WTC11 (cell line): ENCODE measurements at regions not wholly inside any gene's neighbourhood (a gene's known extent, or its start where the extent isn't known, plus 50 kb on each side); places are given as distances from the start of the nearest gene placed in this dataset.

Source experiments
- ATAC-seq: fragments of 200-7000 bp; cut with Tn5 transposase; 2 replicates; pipeline ENCODE4 v1.10.0; 2021; ENCODE audit warnings: mild to moderate bottlenecking, moderate library complexity
- CTCF ChIA-PET: fragments of 300-600 bp; sonication (Branson Sonifier 250); formaldehyde crosslinking; loops from one replicate; lab custom pipeline; 2021; ENCODE audit warnings: antibody characterized with exemption; lab: Charles Lee
- POLR2A ChIA-PET: fragments of 350-600 bp; sonication (Branson Sonifier 250); formaldehyde crosslinking; loops from one replicate; lab custom pipeline; 2021; ENCODE audit warnings: antibody characterized with exemption; lab: Charles Lee
- DNase-seq: peaks from one replicate; pipeline ENCODE4 v3.0.0; 2021; ENCODE audit warnings: low spot score
- H3K27ac Mint-ChIP-seq: 2 replicates; pipeline ENCODE4 v1.8.0; 2021; ENCODE audit warnings: mixed read lengths
- H3K27me3 Mint-ChIP-seq: 2 replicates; pipeline ENCODE4 v1.8.0; 2021; ENCODE audit warnings: low read depth, mild to moderate bottlenecking, moderate library complexity, mixed read lengths
- H3K36me3 Mint-ChIP-seq: 2 replicates; pipeline ENCODE4 v1.8.0; 2021; ENCODE audit warnings: mixed read lengths
- H3K4me1 Mint-ChIP-seq: 2 replicates; pipeline ENCODE4 v1.8.0; 2022; ENCODE audit warnings: mixed read lengths
- H3K4me3 Mint-ChIP-seq: 2 replicates; pipeline ENCODE4 v1.8.0; 2021; ENCODE audit warnings: mild to moderate bottlenecking, moderate library complexity, mixed read lengths
- H3K9me3 Mint-ChIP-seq: 2 replicates; pipeline ENCODE4 v1.8.0; 2021; ENCODE audit warnings: mixed read lengths
- AR ChIP-seq: fragments of 250-450 bp; sonication (Bioruptor Pico); IDR thresholded peaks from 2 replicates; pipeline ENCODE4 v1.9.0; 2021; ENCODE audit warnings: mild to moderate bottlenecking
- GRHL2 ChIP-seq: fragments of 250-450 bp; sonication (Bioruptor Pico); IDR thresholded peaks from 2 replicates; pipeline ENCODE4 v1.8.0; 2022; ENCODE audit warnings: mild to moderate bottlenecking, moderate library complexity; ENCODE audit not compliant: insufficient replicate concordance, severe bottlenecking
- IRF1 ChIP-seq: sonication (generic); formaldehyde crosslinking; IDR thresholded peaks from 2 replicates; pipeline ENCODE4 v1.8.0; 2023; ENCODE audit warnings: missing genetic modification reagents
- MYBL2 ChIP-seq: sonication (generic); formaldehyde crosslinking; IDR thresholded peaks from 2 replicates; pipeline ENCODE4 v1.8.1; 2023; ENCODE audit warnings: mild to moderate bottlenecking, moderate library complexity, missing genetic modification reagents
- NFATC4 ChIP-seq: fragments of 250-450 bp; sonication (Bioruptor Pico); IDR thresholded peaks from 2 replicates; pipeline ENCODE4 v1.9.0; 2021; ENCODE audit warnings: mild to moderate bottlenecking
- NFE2L1 ChIP-seq: sonication (generic); formaldehyde crosslinking; IDR thresholded peaks from 2 replicates; pipeline ENCODE4 v1.8.1; 2023; ENCODE audit warnings: missing genetic modification reagents
- SOX15 ChIP-seq: fragments of 250-450 bp; sonication (Bioruptor Pico); IDR thresholded peaks from 2 replicates; pipeline ENCODE4 v1.9.0; 2021; ENCODE audit warnings: mild to moderate bottlenecking
- TCF7 ChIP-seq: sonication (generic); formaldehyde crosslinking; IDR thresholded peaks from 2 replicates; pipeline ENCODE4 v1.8.0; 2022; ENCODE audit warnings: mild to moderate bottlenecking, low read depth, missing genetic modification reagents, moderate library complexity
- TEAD4 ChIP-seq: sonication (generic); formaldehyde crosslinking; IDR thresholded peaks from 2 replicates; pipeline ENCODE4 v1.8.0; 2022; ENCODE audit warnings: mild to moderate bottlenecking, missing genetic modification reagents
- ZBTB21 ChIP-seq: sonication (generic); formaldehyde crosslinking; IDR thresholded peaks from 2 replicates; pipeline ENCODE4 v1.8.1; 2023; ENCODE audit warnings: mild to moderate bottlenecking, missing genetic modification reagents, borderline replicate concordance
- ZNF396 ChIP-seq: fragments of 250-450 bp; sonication (Bioruptor Pico); IDR thresholded peaks from 2 replicates; pipeline ENCODE4 v1.8.0; 2021; ENCODE audit warnings: mild to moderate bottlenecking, moderate library complexity, borderline replicate concordance
- ZNF416 ChIP-seq: fragments of 250-450 bp; sonication (Bioruptor Pico); IDR thresholded peaks from 2 replicates; pipeline ENCODE4 v1.9.0; 2021; ENCODE audit warnings: mild to moderate bottlenecking, inconsistent platforms
- ZNF425 ChIP-seq: fragments of 250-450 bp; sonication (Bioruptor Pico); conservative IDR thresholded peaks from 2 replicates; pipeline ENCODE4 v1.9.0; 2021; ENCODE audit warnings: mild to moderate bottlenecking
- ZNF532 ChIP-seq: fragments of 250-450 bp; sonication (Bioruptor Pico); IDR thresholded peaks from 2 replicates; pipeline ENCODE4 v1.9.0; 2021; ENCODE audit warnings: mild to moderate bottlenecking, borderline replicate concordance
- ZSCAN18 ChIP-seq: fragments of 250-450 bp; sonication (Bioruptor Pico); IDR thresholded peaks from 2 replicates; pipeline ENCODE4 v2.1.2; 2022; ENCODE audit warnings: mild to moderate bottlenecking, moderate library complexity
- TF ChIP-seq, protein P1 (sequence below): sonication (generic); formaldehyde crosslinking; IDR thresholded peaks from 2 replicates; pipeline ENCODE4 v1.8.0; 2022; ENCODE audit warnings: missing genetic modification reagents
- TF ChIP-seq, protein P2 (sequence below): sonication (generic); formaldehyde crosslinking; IDR thresholded peaks from 2 replicates; pipeline ENCODE4 v1.8.1; 2022; ENCODE audit warnings: mild to moderate bottlenecking, moderate library complexity, missing genetic modification reagents

GRCh38 chr6:155684416-155685196, 229.0 kb upstream of the NOX3 start (continued):
- no peak for TF ChIP-seq ZNF532 (CRISPR knock-in tag)
- no peak for TF ChIP-seq NFE2L1 (CRISPR knock-in tag)
- no peak for TF ChIP-seq ZNF416 (CRISPR knock-in tag)
- no peak for TF ChIP-seq GRHL2
- no peak for TF ChIP-seq SOX15 (CRISPR knock-in tag)
- TF ChIP-seq ZNF425 (CRISPR knock-in tag) = no peak
- TF ChIP-seq MYBL2 (CRISPR knock-in tag) = no peak
- TF ChIP-seq TEAD4 (CRISPR knock-in tag) = no peak
- TF ChIP-seq, protein P1, sequence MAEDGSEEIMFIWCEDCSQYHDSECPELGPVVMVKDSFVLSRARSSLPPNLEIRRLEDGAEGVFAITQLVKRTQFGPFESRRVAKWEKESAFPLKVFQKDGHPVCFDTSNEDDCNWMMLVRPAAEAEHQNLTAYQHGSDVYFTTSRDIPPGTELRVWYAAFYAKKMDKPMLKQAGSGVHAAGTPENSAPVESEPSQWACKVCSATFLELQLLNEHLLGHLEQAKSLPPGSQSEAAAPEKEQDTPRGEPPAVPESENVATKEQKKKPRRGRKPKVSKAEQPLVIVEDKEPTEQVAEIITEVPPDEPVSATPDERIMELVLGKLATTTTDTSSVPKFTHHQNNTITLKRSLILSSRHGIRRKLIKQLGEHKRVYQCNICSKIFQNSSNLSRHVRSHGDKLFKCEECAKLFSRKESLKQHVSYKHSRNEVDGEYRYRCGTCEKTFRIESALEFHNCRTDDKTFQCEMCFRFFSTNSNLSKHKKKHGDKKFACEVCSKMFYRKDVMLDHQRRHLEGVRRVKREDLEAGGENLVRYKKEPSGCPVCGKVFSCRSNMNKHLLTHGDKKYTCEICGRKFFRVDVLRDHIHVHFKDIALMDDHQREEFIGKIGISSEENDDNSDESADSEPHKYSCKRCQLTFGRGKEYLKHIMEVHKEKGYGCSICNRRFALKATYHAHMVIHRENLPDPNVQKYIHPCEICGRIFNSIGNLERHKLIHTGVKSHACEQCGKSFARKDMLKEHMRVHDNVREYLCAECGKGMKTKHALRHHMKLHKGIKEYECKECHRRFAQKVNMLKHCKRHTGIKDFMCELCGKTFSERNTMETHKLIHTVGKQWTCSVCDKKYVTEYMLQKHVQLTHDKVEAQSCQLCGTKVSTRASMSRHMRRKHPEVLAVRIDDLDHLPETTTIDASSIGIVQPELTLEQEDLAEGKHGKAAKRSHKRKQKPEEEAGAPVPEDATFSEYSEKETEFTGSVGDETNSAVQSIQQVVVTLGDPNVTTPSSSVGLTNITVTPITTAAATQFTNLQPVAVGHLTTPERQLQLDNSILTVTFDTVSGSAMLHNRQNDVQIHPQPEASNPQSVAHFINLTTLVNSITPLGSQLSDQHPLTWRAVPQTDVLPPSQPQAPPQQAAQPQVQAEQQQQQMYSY = no peak

DNA sequence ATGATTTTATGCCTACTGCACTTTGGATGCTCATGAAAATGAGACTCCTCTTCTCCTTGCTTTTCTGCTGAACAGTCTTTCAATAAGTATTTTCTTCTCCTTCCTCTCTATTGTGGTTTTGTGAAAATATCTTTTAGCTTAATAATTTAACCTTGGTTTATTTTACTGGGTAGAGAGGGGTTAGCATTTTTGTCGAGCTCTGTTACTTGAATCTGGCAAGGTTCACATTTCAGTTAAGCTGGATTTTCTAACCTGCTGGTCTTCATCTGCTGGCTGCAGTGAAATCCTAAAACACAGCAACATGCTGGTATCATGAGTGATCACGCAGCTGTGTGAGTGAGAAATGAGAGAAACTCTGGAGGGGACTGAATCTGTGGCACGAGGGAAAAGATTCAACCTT, 222.7 kb upstream of the NOX3 start:
- DNase-seq (no peak), ATAC-seq (no peak)
- Mint-ChIP-seq H3K4me3 (no peak overlapping the region), H3K4me1 (peaks cover 21% of the 10 kb centered on the region), H3K36me3 (no peaks in the 10 kb centered on the region), H3K27ac (no peak overlapping the region), H3K27me3 (no peaks in the 10 kb centered on the region), H3K9me3 (no peaks in the 10 kb centered on the region)
- ChIA-PET POLR2A (no interaction called here), CTCF (no interaction called here)
- TF ChIP-seq ZSCAN18 (CRISPR knock-in tag) = no peak
- no peak for TF ChIP-seq TCF7
- TF ChIP-seq NFATC4 (CRISPR knock-in tag) = no peak
- TF ChIP-seq ZNF425 (CRISPR knock-in tag) = no peak
- TF ChIP-seq, protein P2, sequence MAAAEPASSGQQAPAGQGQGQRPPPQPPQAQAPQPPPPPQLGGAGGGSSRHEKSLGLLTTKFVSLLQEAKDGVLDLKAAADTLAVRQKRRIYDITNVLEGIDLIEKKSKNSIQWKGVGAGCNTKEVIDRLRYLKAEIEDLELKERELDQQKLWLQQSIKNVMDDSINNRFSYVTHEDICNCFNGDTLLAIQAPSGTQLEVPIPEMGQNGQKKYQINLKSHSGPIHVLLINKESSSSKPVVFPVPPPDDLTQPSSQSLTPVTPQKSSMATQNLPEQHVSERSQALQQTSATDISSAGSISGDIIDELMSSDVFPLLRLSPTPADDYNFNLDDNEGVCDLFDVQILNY (CRISPR knock-in tag) = no peak
- TF ChIP-seq IRF1 = no peak
- no peak for TF ChIP-seq AR (CRISPR knock-in tag)
- no peak for TF ChIP-seq ZBTB21 (CRISPR knock-in tag)
- no peak for TF ChIP-seq ZNF396 (CRISPR knock-in tag)
